ENCODE measurements at regions not wholly inside any gene's neighbourhood (a gene's known extent, or its start where the extent isn't known, plus 50 kb on each side); places are given as distances from the start of the nearest gene placed in this dataset.

GRCh38 chrX:38890326-38890725, 89.1 kb downstream of the MID1IP1 start:
- DNase-seq, result no peak

GRCh38 chrX:38890963-38891362, 89.7 kb downstream of the MID1IP1 start:
- no peak for DNase-seq

GRCh38 chrX:38891641-38892413, 90.6 kb downstream of the MID1IP1 start:
- no peak for DNase-seq

- no peak for DNase-seq
Observed at GRCh38 chrX:38893441-38893840, 92.2 kb downstream of the MID1IP1 start.

GRCh38 chrX:38895775-38896174, 94.5 kb downstream of the MID1IP1 start:
- DNase-seq, result no peak

GRCh38 chrX:38896724-38897298, 95.6 kb downstream of the MID1IP1 start:
- DNase-seq, result no peak

GRCh38 chrX:38898261-38898660, 97.0 kb downstream of the MID1IP1 start:
- peak; percentile 57 to 60 for DNase-seq

- DNase-seq, result no peak
Observed at GRCh38 chrX:38899650-38900049, 98.4 kb downstream of the MID1IP1 start.

- DNase-seq, result no peak
Observed at GRCh38 chrX:38900719-38901118, 99.5 kb downstream of the MID1IP1 start.

GRCh38 chrX:38902972-38903492, 101.8 kb downstream of the MID1IP1 start:
- no peak for DNase-seq

GRCh38 chrX:38916801-38917200, 115.5 kb downstream of the MID1IP1 start:
- DNase-seq, result no peak

- no peak for DNase-seq
Observed at GRCh38 chrX:38917954-38918353, 116.7 kb downstream of the MID1IP1 start.

- no peak for DNase-seq
Observed at GRCh38 chrX:38919202-38919601, 117.9 kb downstream of the MID1IP1 start.

- DNase-seq, result no peak
Observed at GRCh38 chrX:38919853-38920528, 118.7 kb downstream of the MID1IP1 start.

- DNase-seq, result no peak
Observed at GRCh38 chrX:38923451-38923969, 122.3 kb downstream of the MID1IP1 start.

GRCh38 chrX:38927592-38927991, 126.3 kb downstream of the MID1IP1 start:
- no peak for DNase-seq

GRCh38 chrX:38929966-38930421, 128.7 kb downstream of the MID1IP1 start:
- no peak for DNase-seq

- no peak for DNase-seq
Observed at GRCh38 chrX:38930474-38930873, 129.2 kb downstream of the MID1IP1 start.

- no peak for DNase-seq
Observed at GRCh38 chrX:38935561-38935960, 134.3 kb downstream of the MID1IP1 start.

GRCh38 chrX:38937400-38937799, 136.1 kb downstream of the MID1IP1 start:
- no peak for DNase-seq

GRCh38 chrX:38937926-38938325, 136.7 kb downstream of the MID1IP1 start:
- no peak for DNase-seq

GRCh38 chrX:38939067-38939466, 137.8 kb downstream of the MID1IP1 start:
- DNase-seq, result no peak

- DNase-seq, result no peak
Observed at GRCh38 chrX:38940547-38940946, 139.3 kb downstream of the MID1IP1 start.

GRCh38 chrX:38941675-38942074, 140.4 kb downstream of the MID1IP1 start:
- no peak for DNase-seq
